ENCODE measurements at regions not wholly inside any gene's neighbourhood (a gene's known extent, or its start where the extent isn't known, plus 50 kb on each side); places are given as distances from the start of the nearest gene placed in this dataset.

DNA sequence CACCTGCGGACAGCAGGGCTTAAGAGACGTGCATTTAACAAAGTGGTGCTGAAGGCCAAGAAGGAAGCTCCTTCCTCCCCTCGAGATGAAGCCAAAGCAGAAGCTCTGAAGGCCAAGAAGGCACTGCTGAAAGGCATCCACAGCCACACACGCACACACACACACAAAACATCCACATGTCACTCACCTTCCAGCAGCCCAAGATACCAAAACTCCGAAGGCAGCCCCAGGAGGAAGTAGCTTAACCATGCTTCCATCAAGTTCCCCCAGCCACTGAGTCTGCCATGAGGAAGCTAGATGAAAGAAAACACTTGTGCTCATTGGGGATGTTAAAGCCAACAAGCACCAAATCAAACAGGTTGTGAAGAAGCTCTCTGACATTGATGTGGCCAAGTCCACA, 175.7 kb upstream of the POU3F3 start:
- H2AK5ac ChIP-seq (ENCODE audit: low read depth, low read length) = no peak overlapping the region
- no peak overlapping the region for H3K4ac ChIP-seq (replicated peaks; ENCODE audit: insufficient read length, low read depth, low read length)
- DNase-seq (ENCODE audit: low read depth in 1 of 2, low spot score in 2 of 2) (no peak), FAIRE-seq (no peak)
- H3K23me2 ChIP-seq (ENCODE audit: low read depth, low read length) = no peaks in the 10 kb centered on the region
- H3K79me2 ChIP-seq (ENCODE audit: control insufficient read depth in 1 of 2, insufficient read depth in 2 of 2, low read length in 2 of 2) = no peaks in the 10 kb centered on the region
- no peak overlapping the region for H2BK120ac ChIP-seq (replicated peaks; ENCODE audit: low read depth, low read length)
- no peak overlapping the region for H3K4me3 ChIP-seq (ENCODE audit: extremely low read depth in 1 of 4, insufficient read depth in 2 of 4, low read depth in 3 of 4, low read length in 4 of 4)
- no peak overlapping the region for H4K8ac ChIP-seq (ENCODE audit: extremely low read depth, insufficient read depth, low read length)
- WGBS, 2 experiments (ENCODE audit: extremely low coverage in 1 of 2, insufficient coverage in 1 of 2, insufficient read length in 1 of 2, insufficient replicate concordance in 2 of 2, low coverage in 1 of 2, low lambda C conversion rate in 2 of 2, missing lambda C conversion rate in 1 of 2) = 87% methylated on average over 5 of the region's 5 CpGs; no CpG with 5 or more reads in 1 of the 2 experiments
- H3K27me3 ChIP-seq (replicated peaks in 1 of 4; ENCODE audit: control insufficient read depth in 3 of 4, extremely low read depth in 1 of 4, insufficient read depth in 3 of 4, low read length in 3 of 4) = no peaks in the 10 kb centered on the region
- H3K36me3 ChIP-seq (ENCODE audit: control insufficient read depth in 2 of 4, insufficient read depth in 4 of 4, low read length in 3 of 4) = no peaks in the 10 kb centered on the region
- ChIA-PET POLR2A (ENCODE audit: partially characterized antibody) (interaction anchor here (1.1 kb wide), 1 partner anchor 13 kb away, joined by 3 read pairs; no protein-coding TSS in a partner anchor), CTCF (ENCODE audit: partially characterized antibody) (interaction anchor here (0.7 to 0.9 kb wide), 2 partner anchors 10 to 24 kb away, joined by 3 read pairs; no protein-coding TSS in a partner anchor)
- H3K79me1 ChIP-seq (ENCODE audit: low read depth, low read length) = no peaks in the 10 kb centered on the region
- H3K56ac ChIP-seq (replicated peaks; ENCODE audit: insufficient read length, low read depth, low read length) = no peak overlapping the region
- no peak overlapping the region for H3K27ac ChIP-seq (ENCODE audit: low read depth, low read length)
- H2AFZ ChIP-seq (ENCODE audit: low read length) = no peak overlapping the region
- H3K14ac ChIP-seq (ENCODE audit: insufficient read length) = no peak overlapping the region
- no peaks in the 10 kb centered on the region for H4K20me1 ChIP-seq (replicated peaks in 1 of 2; ENCODE audit: control insufficient read depth in 1 of 2, insufficient read depth in 2 of 2, low read length in 2 of 2)
- H3K23ac ChIP-seq (ENCODE audit: insufficient read length) = no peak overlapping the region
- H3K4me2 ChIP-seq (ENCODE audit: insufficient read depth in 1 of 2, low read depth in 2 of 2, low read length in 2 of 2) = no peak overlapping the region
- no peak overlapping the region for H2BK20ac ChIP-seq (ENCODE audit: low read length)
- H3K4me1 ChIP-seq (replicated peaks in 1 of 4; ENCODE audit: control insufficient read depth in 3 of 4, insufficient read depth in 4 of 4, low read length in 3 of 4) = no peaks in the 10 kb centered on the region
- no peak overlapping the region for H3K18ac ChIP-seq (ENCODE audit: extremely low read depth, low read length)
- no peak overlapping the region for H4K5ac ChIP-seq (ENCODE audit: insufficient read length, low read depth, low read length)
- H3K9me3 ChIP-seq (ENCODE audit: insufficient read depth in 2 of 2, low read depth in 1 of 2, low read length in 1 of 2) = no peaks in the 10 kb centered on the region
- no peak overlapping the region for H3K9ac ChIP-seq (replicated peaks in 1 of 4; ENCODE audit: extremely low read depth in 1 of 4, low read depth in 3 of 4, low read length in 3 of 4)
- no peak overlapping the region for H2BK12ac ChIP-seq (ENCODE audit: low read depth, low read length)
- H2BK5ac ChIP-seq (ENCODE audit: low read depth, low read length) = no peak overlapping the region
- H4K91ac ChIP-seq (replicated peaks; ENCODE audit: insufficient read length, low read length) = no peak overlapping the region
- no peak overlapping the region for H2BK15ac ChIP-seq (ENCODE audit: low read length)
- TF ChIP-seq SP4 (IDR thresholded peaks at IDR 0.05; ENCODE audit: low read length) (no peak), GABPA (IDR thresholded peaks at IDR 0.05; ENCODE audit: borderline replicate concordance, insufficient read depth, low read length) (no peak), CREB1 (IDR thresholded peaks at IDR 0.05) (no peak), TCF12 (IDR thresholded peaks at IDR 0.05; ENCODE audit: low read depth, low read length) (no peak), BACH1 (IDR thresholded peaks at IDR 0.05; ENCODE audit: low read length) (no peak), PHF8 (conservative IDR thresholded peaks at IDR 0.05; ENCODE audit: low read depth, low read length) (no peak)
- TF ChIP-seq, protein P1, sequence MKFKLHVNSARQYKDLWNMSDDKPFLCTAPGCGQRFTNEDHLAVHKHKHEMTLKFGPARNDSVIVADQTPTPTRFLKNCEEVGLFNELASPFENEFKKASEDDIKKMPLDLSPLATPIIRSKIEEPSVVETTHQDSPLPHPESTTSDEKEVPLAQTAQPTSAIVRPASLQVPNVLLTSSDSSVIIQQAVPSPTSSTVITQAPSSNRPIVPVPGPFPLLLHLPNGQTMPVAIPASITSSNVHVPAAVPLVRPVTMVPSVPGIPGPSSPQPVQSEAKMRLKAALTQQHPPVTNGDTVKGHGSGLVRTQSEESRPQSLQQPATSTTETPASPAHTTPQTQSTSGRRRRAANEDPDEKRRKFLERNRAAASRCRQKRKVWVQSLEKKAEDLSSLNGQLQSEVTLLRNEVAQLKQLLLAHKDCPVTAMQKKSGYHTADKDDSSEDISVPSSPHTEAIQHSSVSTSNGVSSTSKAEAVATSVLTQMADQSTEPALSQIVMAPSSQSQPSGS (IDR thresholded peaks at IDR 0.05; ENCODE audit: low read length) = no peak

All from H1 (cell line).